ENCODE measurements at regions not wholly inside any gene's neighbourhood (a gene's known extent, or its start where the extent isn't known, plus 50 kb on each side); places are given as distances from the start of the nearest gene placed in this dataset.

DNA sequence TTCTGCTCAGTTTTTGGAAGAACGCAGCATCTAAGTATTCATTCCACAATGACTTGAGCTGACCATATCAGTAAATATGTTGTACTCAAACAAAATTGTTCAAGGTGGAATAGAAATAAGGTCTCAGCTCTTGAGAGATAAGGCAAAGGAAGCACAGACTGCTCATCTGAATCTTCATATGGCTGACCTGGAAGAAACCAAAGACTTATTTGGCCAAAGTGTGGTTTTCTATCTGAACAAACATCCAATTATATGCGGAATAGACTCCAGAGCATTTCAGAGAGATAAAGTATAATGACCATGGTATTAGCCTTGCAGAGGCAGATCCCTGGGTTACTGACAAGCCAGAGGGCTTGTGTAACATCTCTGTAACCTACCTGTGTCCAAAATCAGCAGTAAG is 308.7 kb downstream of the CD83 start:
- no peak overlapping the region for H2BK5ac ChIP-seq (ENCODE audit: low read depth, low read length, poor library complexity, severe bottlenecking)
- H3K9me3 ChIP-seq (ENCODE audit: control insufficient read depth, low read length) = no peaks in the 10 kb centered on the region
- no peak overlapping the region for H3K4me3 ChIP-seq (ENCODE audit: insufficient read depth in 1 of 2, low read depth in 1 of 2, low read length in 2 of 2)
- H3K27ac ChIP-seq (ENCODE audit: low read length, poor library complexity, severe bottlenecking) = no peak overlapping the region
- no peak overlapping the region for H3K4me2 ChIP-seq (ENCODE audit: low read length, poor library complexity, severe bottlenecking)
- no peak overlapping the region for H4K8ac ChIP-seq (ENCODE audit: low read length)
- H3K9ac ChIP-seq (ENCODE audit: low read length) = no peak overlapping the region
- H4K91ac ChIP-seq (ENCODE audit: low read length) = no peak overlapping the region
- H2BK120ac ChIP-seq (ENCODE audit: low read depth, low read length) = no peak overlapping the region
- no peak overlapping the region for H2BK12ac ChIP-seq (ENCODE audit: low read length in 2 of 2)
- H3K79me1 ChIP-seq (replicated peaks; ENCODE audit: low read length, poor library complexity, severe bottlenecking) = no peaks in the 10 kb centered on the region
- 100% methylated on average over 2 of the region's 2 CpGs for WGBS
- peaks cover 0 to under 1% of the 10 kb centered on the region in 2 experiments for H3K27me3 ChIP-seq (ENCODE audit: control insufficient read depth in 1 of 2, insufficient read depth in 1 of 2, low read length in 2 of 2)
- no peak overlapping the region for H2BK15ac ChIP-seq (ENCODE audit: low read depth, poor library complexity, severe bottlenecking)
- no peak overlapping the region for H3K18ac ChIP-seq (ENCODE audit: low read depth in 1 of 2, low read length in 2 of 2)
- H2AFZ ChIP-seq (ENCODE audit: low read depth, low read length) = no peak overlapping the region
- no peak overlapping the region for H3K23ac ChIP-seq (ENCODE audit: low read length in 2 of 2)
- DNase-seq = no peak
- H3K36me3 ChIP-seq (ENCODE audit: control insufficient read depth in 1 of 2, insufficient read depth in 2 of 2, low read depth in 1 of 2, low read length in 2 of 2) = no peaks in the 10 kb centered on the region
- no peak overlapping the region for H3K14ac ChIP-seq (ENCODE audit: low read length in 2 of 2)
- H3K4me1 ChIP-seq (ENCODE audit: control insufficient read depth, insufficient read depth, low read depth, low read length) = no peaks in the 10 kb centered on the region
- no peak overlapping the region for H3K4ac ChIP-seq (ENCODE audit: low read depth in 1 of 2, low read length in 2 of 2)
- H2AK5ac ChIP-seq (ENCODE audit: low read length, severe bottlenecking) = no peak overlapping the region

DNA sequence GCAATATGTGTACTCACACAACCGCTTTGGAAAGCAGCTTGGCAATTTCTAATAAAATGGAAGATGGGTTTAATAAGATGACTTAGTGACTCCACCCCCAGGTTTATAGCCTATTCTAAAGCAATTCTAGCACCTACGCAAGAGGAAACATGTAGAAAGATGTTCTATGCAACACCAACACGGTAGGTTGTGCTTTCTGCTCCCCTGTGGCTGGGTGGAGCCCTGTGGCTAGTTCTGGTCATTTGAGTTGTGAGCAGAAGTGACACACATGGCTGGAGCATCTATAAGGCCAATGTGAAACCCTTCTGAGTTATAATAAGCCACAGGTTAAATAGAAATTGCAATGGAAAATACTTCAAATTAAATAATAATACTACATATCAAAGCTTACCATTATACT is 310.7 kb downstream of the CD83 start:
- DNase-seq = no peak
- no peaks in the 10 kb centered on the region for H3K9me3 ChIP-seq (ENCODE audit: control insufficient read depth, low read length)
- no peak overlapping the region for H3K18ac ChIP-seq (ENCODE audit: low read depth in 1 of 2, low read length in 2 of 2)
- no peak overlapping the region for H3K23ac ChIP-seq (ENCODE audit: low read length in 2 of 2)
- H4K91ac ChIP-seq (ENCODE audit: low read length) = no peak overlapping the region
- H3K36me3 ChIP-seq (ENCODE audit: control insufficient read depth in 1 of 2, insufficient read depth in 2 of 2, low read depth in 1 of 2, low read length in 2 of 2) = no peaks in the 10 kb centered on the region
- no peak overlapping the region for H3K4me2 ChIP-seq (ENCODE audit: low read length, poor library complexity, severe bottlenecking)
- no peak overlapping the region for H2BK15ac ChIP-seq (ENCODE audit: low read depth, poor library complexity, severe bottlenecking)
- no peak overlapping the region for H2AK5ac ChIP-seq (ENCODE audit: low read length, severe bottlenecking)
- WGBS = 93% methylated on average over 3 of the region's 3 CpGs
- no peaks in the 10 kb centered on the region for H3K4me1 ChIP-seq (ENCODE audit: control insufficient read depth, insufficient read depth, low read depth, low read length)
- no peak overlapping the region for H3K27ac ChIP-seq (ENCODE audit: low read length, poor library complexity, severe bottlenecking)
- no peak overlapping the region for H3K14ac ChIP-seq (ENCODE audit: low read length in 2 of 2)
- no peak overlapping the region for H2AFZ ChIP-seq (ENCODE audit: low read depth, low read length)
- H3K9ac ChIP-seq (ENCODE audit: low read length) = no peak overlapping the region
- H3K4me3 ChIP-seq (ENCODE audit: insufficient read depth in 1 of 2, low read depth in 1 of 2, low read length in 2 of 2) = no peak overlapping the region
- H3K4ac ChIP-seq (ENCODE audit: low read depth in 1 of 2, low read length in 2 of 2) = no peak overlapping the region
- H2BK120ac ChIP-seq (ENCODE audit: low read depth, low read length) = no peak overlapping the region
- no peaks in the 10 kb centered on the region for H3K79me1 ChIP-seq (replicated peaks; ENCODE audit: low read length, poor library complexity, severe bottlenecking)
- no peak overlapping the region for H2BK5ac ChIP-seq (ENCODE audit: low read depth, low read length, poor library complexity, severe bottlenecking)
- peaks cover 5 to 12% of the 10 kb centered on the region in 2 experiments for H3K27me3 ChIP-seq (ENCODE audit: control insufficient read depth in 1 of 2, insufficient read depth in 1 of 2, low read length in 2 of 2)
- H2BK12ac ChIP-seq (ENCODE audit: low read length in 2 of 2) = no peak overlapping the region
- no peak overlapping the region for H4K8ac ChIP-seq (ENCODE audit: low read length)

DNA sequence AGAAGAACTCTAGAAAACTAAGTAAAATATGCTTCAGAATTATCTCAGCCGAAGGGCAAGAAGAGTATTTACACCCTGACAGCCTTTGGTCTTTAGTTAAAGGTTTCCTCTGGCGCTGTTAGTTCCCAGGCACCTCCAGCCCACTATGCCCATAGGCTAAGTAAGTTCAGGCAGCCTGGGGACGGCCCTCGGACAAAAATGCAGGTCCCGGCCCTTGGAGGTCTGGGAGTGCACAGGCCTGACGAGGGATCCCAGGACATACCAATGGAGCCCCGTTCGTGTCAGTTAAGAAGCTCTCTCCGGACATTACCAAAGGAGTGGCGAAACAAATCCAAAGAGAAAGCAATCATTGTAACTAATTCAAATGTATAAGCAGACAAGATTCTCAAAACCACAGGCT is 311.8 kb downstream of the CD83 start:
- H3K9me3 ChIP-seq (ENCODE audit: control insufficient read depth, low read length) = no peaks in the 10 kb centered on the region
- no peaks in the 10 kb centered on the region for H3K79me1 ChIP-seq (replicated peaks; ENCODE audit: low read length, poor library complexity, severe bottlenecking)
- no peak for DNase-seq
- no peak overlapping the region for H3K27ac ChIP-seq (ENCODE audit: low read length, poor library complexity, severe bottlenecking)
- no peak overlapping the region for H3K23ac ChIP-seq (ENCODE audit: low read length in 2 of 2)
- H3K4ac ChIP-seq (ENCODE audit: low read depth in 1 of 2, low read length in 2 of 2) = no peak overlapping the region
- peaks cover 5 to 12% of the 10 kb centered on the region in 2 experiments for H3K27me3 ChIP-seq (ENCODE audit: control insufficient read depth in 1 of 2, insufficient read depth in 1 of 2, low read length in 2 of 2)
- peak overlapping the region; percentile 19 for H2AFZ ChIP-seq (ENCODE audit: low read depth, low read length)
- no peak overlapping the region for H2AK5ac ChIP-seq (ENCODE audit: low read length, severe bottlenecking)
- no peak overlapping the region for H2BK15ac ChIP-seq (ENCODE audit: low read depth, poor library complexity, severe bottlenecking)
- no peak overlapping the region for H4K8ac ChIP-seq (ENCODE audit: low read length)
- WGBS = 79% methylated on average over 7 of the region's 10 CpGs
- no peak overlapping the region for H2BK5ac ChIP-seq (ENCODE audit: low read depth, low read length, poor library complexity, severe bottlenecking)
- H3K18ac ChIP-seq (ENCODE audit: low read depth in 1 of 2, low read length in 2 of 2) = no peak overlapping the region
- H3K4me1 ChIP-seq (ENCODE audit: control insufficient read depth, insufficient read depth, low read depth, low read length) = no peaks in the 10 kb centered on the region
- H2BK12ac ChIP-seq (ENCODE audit: low read length in 2 of 2) = no peak overlapping the region
- no peak overlapping the region for H3K4me2 ChIP-seq (ENCODE audit: low read length, poor library complexity, severe bottlenecking)
- H3K9ac ChIP-seq (ENCODE audit: low read length) = no peak overlapping the region
- H3K4me3 ChIP-seq (ENCODE audit: insufficient read depth in 1 of 2, low read depth in 1 of 2, low read length in 2 of 2) = no peak overlapping the region
- H3K36me3 ChIP-seq (ENCODE audit: control insufficient read depth in 1 of 2, insufficient read depth in 2 of 2, low read depth in 1 of 2, low read length in 2 of 2) = no peaks in the 10 kb centered on the region
- H3K14ac ChIP-seq (ENCODE audit: low read length in 2 of 2) = no peak overlapping the region
- no peak overlapping the region for H2BK120ac ChIP-seq (ENCODE audit: low read depth, low read length)
- no peak overlapping the region for H4K91ac ChIP-seq (ENCODE audit: low read length)

DNA sequence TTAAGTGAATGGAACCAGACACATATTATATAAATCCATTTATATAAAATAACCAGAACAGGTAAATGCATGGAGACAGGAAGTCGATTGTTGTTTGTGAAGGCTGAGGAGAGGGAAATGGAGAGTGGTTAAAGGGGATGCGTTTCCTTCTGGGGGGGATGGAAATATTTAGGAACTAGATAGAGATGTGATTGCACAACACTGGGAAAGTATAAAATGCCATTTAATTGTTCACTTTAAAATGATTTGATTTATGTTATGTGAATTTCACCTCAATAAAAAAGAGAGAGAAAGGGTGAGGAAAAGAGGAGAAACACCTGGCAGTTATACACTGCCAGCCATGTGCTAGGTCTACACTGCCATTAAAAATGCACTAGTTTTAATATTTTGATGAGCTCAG is 312.6 kb downstream of the CD83 start:
- H2BK12ac ChIP-seq (ENCODE audit: low read length in 2 of 2) = no peak overlapping the region
- H2AFZ ChIP-seq (ENCODE audit: low read depth, low read length) = no peak overlapping the region
- no peak overlapping the region for H4K91ac ChIP-seq (ENCODE audit: low read length)
- H2BK5ac ChIP-seq (ENCODE audit: low read depth, low read length, poor library complexity, severe bottlenecking) = no peak overlapping the region
- H3K23ac ChIP-seq (ENCODE audit: low read length in 2 of 2) = no peak overlapping the region
- no peak overlapping the region for H2BK15ac ChIP-seq (ENCODE audit: low read depth, poor library complexity, severe bottlenecking)
- H3K4ac ChIP-seq (ENCODE audit: low read depth in 1 of 2, low read length in 2 of 2) = no peak overlapping the region
- H3K79me1 ChIP-seq (replicated peaks; ENCODE audit: low read length, poor library complexity, severe bottlenecking) = no peaks in the 10 kb centered on the region
- H4K8ac ChIP-seq (ENCODE audit: low read length) = no peak overlapping the region
- H3K4me2 ChIP-seq (ENCODE audit: low read length, poor library complexity, severe bottlenecking) = no peak overlapping the region
- H3K36me3 ChIP-seq (ENCODE audit: control insufficient read depth in 1 of 2, insufficient read depth in 2 of 2, low read depth in 1 of 2, low read length in 2 of 2) = no peaks in the 10 kb centered on the region
- no peak overlapping the region for H2BK120ac ChIP-seq (ENCODE audit: low read depth, low read length)
- H3K18ac ChIP-seq (ENCODE audit: low read depth in 1 of 2, low read length in 2 of 2) = no peak overlapping the region
- no peak overlapping the region for H3K14ac ChIP-seq (ENCODE audit: low read length in 2 of 2)
- DNase-seq = no peak
- H3K27me3 ChIP-seq (ENCODE audit: control insufficient read depth in 1 of 2, insufficient read depth in 1 of 2, low read length in 2 of 2) = peaks cover 5 to 12% of the 10 kb centered on the region in 2 experiments
- no peaks in the 10 kb centered on the region for H3K9me3 ChIP-seq (ENCODE audit: control insufficient read depth, low read length)
- WGBS = 86% methylated on average over 2 of the region's 2 CpGs
- no peak overlapping the region for H3K9ac ChIP-seq (ENCODE audit: low read length)
- H3K4me1 ChIP-seq (ENCODE audit: control insufficient read depth, insufficient read depth, low read depth, low read length) = no peaks in the 10 kb centered on the region
- H2AK5ac ChIP-seq (ENCODE audit: low read length, severe bottlenecking) = no peak overlapping the region
- no peak overlapping the region for H3K27ac ChIP-seq (ENCODE audit: low read length, poor library complexity, severe bottlenecking)
- no peak overlapping the region for H3K4me3 ChIP-seq (ENCODE audit: insufficient read depth in 1 of 2, low read depth in 1 of 2, low read length in 2 of 2)

Measured in mesenchymal stem cell (in vitro differentiated cells and primary cell).